GM18907 (cell line): ENCODE measurements at regions not wholly inside any gene's neighbourhood (a gene's known extent, or its start where the extent isn't known, plus 50 kb on each side); places are given as distances from the start of the nearest gene placed in this dataset.
A peak's percentile ranks its signal among the peaks of the same experiment; 100 is the strongest.

Source experiments
- ATAC-seq: cut with Tn5 transposase; IDR thresholded peaks from one replicate; pipeline ENCODE4 v1.9.1; 2021; ENCODE audit warnings: mild to moderate bottlenecking, moderate library complexity; ENCODE audit not compliant: unreplicated experiment

- no peak for ATAC-seq
Observed at GRCh38 chr2:168338803-168339437, 91.5 kb upstream of the STK39 start.

DNA sequence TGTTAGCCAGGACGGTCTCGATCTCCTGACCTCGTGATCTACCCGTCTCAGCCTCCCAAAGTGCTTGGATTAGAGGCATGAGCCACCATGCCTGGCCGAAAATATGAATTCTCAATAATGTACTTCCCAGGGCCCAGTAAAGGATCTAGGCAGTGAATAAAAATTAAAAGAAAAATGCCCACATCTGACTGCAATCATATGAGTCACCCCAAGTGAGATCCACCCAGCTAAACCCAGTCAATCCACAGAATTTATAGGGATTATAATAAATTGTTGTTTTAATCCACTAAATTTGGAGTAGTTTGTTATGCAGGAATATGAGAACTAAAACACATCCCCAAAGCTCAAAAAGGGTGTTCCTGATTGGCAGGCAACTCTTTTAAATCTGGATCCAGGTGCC, 93.5 kb upstream of the STK39 start:
- no peak for ATAC-seq

DNA sequence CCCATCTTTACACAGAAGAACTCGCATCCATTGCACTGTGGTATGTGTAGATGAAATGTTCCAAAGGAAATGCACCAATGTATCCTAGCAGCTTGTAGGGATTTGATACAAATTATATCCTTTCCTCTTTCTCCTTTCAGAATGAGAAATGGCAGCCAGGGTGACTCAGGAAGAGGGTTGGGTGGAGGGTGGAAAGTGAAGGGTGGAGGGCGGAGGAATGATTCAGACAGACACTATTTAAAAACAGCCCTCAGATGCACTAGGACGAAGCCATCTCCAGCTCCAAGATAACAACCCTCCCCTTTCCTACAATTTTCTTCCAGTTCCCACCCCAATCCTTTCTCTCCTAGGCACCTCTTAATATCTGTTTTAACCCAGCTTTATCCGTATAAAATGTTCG, 96.2 kb upstream of the STK39 start:
- no peak for ATAC-seq

DNA sequence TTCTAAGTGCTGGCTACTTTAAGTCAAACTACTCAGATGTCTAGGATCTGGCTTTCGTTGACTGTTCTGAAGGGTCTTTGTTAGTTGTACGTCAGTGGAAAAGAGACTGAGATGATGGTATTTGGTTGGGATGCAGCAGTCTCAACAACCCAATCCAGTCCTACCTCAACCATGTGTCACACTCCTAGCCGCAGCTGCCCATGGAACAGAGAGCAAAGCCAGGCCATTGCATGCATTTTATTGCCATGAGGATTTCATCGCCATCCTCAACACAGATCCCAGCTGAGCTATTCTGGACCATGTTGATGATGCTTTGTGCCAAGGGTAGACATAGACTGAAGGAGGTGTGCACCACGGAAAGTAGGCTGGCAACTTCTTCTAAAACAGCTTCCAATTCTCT, 97.3 kb upstream of the STK39 start:
- no peak for ATAC-seq

GRCh38 chr2:168345601-168346000, 98.2 kb upstream of the STK39 start:
- ATAC-seq: no peak

DNA sequence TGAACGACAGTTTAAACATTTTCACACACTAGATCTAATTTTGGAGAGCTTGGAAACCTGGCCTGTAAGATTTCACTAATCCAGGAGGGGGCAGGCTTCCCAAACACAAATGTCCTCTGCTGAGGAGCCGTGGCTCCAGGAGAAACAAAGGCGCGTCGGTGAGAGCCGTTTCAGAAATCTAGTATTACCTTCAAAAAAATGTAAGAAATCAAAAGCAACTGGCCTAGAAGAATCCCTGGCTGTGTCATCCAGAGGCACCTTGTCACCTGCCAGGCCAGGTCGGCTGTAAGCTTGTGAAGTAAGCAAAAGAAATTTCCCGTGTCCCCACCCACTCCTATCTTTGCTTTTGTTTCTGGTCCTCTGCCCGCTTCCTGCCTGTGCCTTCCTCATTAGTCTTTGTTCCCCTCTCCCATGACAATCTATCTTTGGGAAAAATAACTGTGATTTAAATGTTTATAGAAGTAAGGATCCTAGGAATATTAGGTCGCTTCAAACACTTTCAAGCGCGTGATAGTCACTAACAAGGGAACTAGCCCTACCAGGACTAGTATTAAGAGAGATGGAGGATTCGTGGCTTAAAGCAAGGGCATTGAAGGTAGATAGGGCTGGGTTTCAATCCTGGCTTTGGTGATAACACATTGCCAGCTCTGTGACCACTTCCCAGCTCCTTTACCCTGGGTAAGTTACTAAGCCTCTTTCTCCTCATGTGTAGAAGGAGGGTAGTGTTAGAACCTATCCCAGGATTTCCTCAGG, 99.5 kb upstream of the STK39 start:
- ATAC-seq: peak; percentile 84

DNA sequence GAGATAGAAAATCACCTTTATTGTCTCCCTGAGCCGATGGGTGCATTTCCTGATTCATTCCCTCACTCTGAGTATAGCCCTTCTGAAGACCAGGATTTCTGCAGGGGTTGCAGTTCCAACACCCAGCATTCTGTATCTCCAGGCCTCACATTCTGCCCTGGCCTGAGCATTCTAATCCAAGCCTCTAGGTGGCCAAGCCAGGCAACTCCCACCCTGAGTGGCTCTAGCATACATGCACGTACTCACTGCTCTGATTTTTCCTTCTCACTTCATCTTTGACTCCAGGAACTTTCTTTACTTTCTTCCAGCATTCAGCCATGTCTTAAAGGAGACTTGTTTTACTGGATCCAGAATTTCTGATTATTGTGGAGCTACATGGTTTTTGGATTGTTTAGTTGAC, 100.7 kb upstream of the STK39 start:
- peak; percentile 65 for ATAC-seq

- no peak for ATAC-seq
Observed at GRCh38 chr2:168350380-168350779, 103.0 kb upstream of the STK39 start.

DNA sequence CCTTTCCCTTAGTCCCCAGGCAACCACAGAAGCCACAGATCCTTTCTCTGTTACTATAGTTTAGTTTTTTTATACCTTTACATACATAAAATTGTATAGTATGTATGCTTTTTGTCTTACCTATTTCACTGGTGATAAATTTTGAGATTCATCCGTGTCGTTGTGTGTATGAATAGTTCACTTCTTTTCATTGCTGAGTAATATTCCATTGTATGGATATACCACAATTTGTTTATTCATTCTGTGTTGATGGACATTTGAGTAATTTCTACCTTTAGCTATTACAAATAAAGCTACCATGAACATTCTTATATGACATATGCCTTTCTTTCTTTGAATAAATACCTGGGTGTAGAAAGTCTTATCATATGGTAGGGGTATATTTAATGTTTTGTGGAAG, 102.8 kb upstream of the CERS6 start:
- ATAC-seq: no peak

GRCh38 chr2:168354499-168354898, 101.6 kb upstream of the CERS6 start:
- ATAC-seq: no peak

GRCh38 chr2:168355121-168355520, 101.0 kb upstream of the CERS6 start:
- ATAC-seq: peak; percentile 38

DNA sequence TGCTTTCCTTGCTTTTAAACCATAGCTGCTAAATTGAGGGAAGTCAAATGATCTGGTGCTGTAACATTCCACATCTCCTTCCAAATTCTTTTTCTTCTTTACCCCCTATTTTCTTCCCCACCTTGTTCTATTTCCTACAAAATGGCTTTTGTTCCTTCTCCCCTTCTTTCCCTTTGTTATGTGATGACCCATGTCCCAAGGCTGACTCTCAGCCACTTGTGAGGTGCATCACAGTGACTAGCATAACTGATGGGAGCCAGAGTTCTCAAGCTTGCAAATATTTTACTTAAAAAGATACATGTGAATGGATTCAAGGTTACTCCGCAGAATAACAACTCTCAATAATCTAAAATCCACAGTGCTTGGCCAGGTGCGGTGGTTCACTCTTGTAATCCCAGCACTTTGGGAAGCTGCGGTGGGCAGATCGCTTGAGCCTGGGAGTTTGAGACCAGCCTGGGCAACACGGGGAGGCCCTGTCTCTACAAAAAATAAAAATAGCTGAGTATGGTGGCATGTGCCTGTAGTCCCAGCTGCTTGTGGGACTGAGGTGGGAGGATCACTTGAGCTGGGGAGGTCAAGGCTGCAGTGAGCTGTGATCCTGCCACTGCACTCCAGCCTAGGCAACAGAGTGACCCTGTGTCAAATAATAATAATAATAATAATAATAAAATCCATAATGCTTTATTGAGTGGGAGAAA, 100.1 kb upstream of the CERS6 start:
- ATAC-seq: no peak

DNA sequence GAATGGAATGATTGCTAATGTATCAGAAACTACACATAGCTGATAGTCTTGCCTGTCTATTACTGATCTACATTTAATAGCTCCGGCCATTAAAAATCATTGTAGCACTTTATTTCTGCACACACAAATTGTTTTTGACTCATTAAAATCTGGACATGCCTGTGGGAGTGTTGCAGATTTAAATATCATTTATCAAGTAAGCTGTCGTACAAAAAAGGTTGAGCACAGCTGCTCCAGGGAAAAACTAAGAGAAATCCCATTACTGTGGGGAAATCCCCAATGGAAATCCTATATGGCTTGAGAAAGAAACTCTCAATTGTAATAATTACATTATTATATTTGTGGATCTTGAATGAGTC, 99.6 kb upstream of the CERS6 start:
- ATAC-seq: no peak

DNA sequence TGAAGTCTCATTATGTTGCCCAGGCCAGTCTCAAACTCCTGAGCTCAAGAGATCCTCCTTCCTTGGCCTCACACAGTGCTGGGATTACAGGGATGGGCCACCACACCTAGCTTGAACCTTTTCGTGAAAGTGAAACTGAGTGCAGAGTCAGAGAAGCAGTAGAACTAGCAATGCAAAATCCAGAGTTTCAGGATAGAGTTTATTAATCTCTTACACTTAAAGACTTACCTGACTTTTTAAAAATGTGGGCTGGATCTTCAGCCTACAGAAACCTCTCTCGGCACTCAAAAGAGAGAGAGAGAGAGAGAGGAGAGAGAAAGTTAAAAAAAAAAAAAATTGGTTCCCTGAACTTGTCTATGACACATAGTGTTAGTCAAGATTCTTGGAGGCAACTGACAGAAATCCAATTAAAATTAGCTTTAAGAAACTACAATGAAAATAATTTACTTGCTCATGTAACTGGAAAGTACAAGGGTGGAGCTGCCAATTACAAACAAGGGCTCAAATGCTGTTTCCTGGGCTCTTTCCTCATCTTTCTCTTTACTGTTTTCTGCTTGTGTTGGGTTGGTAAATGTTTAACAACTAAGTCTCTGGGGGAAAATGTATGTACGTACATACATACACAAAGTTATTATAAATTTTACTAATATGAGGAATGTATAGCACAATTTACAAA, 98.1 kb upstream of the CERS6 start:
- ATAC-seq: peak; percentile 60

GRCh38 chr2:168359082-168359481, 97.0 kb upstream of the CERS6 start:
- no peak for ATAC-seq

- ATAC-seq: peak; percentile 84
Observed at GRCh38 chr2:168363347-168364092, 92.6 kb upstream of the CERS6 start.

DNA sequence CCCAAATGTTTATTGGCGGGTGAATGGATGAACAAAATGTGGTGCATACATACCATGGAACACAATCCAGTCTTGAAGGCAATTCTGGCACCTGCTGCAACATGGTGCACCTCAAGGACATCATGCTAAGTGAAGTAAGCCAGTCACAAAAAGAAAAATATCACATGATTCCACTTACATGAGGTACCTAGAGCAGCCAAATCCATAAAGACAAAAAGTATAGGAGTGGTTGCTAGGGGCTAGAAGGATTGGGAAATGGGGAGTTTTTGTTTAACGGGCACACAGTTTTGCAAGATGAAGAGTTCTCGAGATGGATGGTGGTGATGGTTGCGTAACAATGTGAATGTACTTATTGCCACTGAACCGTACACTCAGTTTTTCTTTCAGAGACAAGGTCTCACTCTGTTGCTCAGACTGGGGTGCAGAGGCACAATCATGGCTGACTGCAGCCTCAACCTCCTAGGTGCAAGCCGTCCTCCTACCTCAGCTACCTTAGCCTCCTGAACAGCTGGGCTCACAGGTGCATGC, 90.9 kb upstream of the CERS6 start:
- ATAC-seq: no peak

DNA sequence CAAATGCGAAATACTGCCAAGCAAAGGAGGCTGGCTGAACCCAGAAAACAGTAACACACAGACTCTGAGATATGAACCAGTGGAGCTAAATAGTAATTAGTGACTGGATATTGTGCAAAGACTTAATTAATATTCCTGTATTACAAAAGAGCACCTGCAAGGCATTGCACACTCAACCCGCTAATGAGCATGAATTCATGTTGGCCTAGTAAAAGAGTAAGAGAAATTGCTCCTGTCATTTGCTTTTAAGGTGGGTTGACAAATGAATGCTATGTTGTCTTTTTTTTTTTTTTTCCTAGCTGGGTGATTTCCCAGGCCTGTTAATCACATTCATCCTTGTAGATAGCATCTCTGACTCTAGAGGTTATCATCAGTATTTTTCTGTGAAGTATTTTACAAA, 87.0 kb upstream of the CERS6 start:
- no peak for ATAC-seq

- peak; percentile 99 for ATAC-seq
Observed at GRCh38 chr2:168371273-168372019, 84.6 kb upstream of the CERS6 start.

GRCh38 chr2:168373468-168373867, 82.6 kb upstream of the CERS6 start:
- ATAC-seq: no peak
